ENCODE measurements at regions not wholly inside any gene's neighbourhood (a gene's known extent, or its start where the extent isn't known, plus 50 kb on each side); places are given as distances from the start of the nearest gene placed in this dataset.
"Not testable (repeated sequence)": the region's sequence is repeated elsewhere in the genome, so short reads cannot be mapped to it uniquely, and the experiment has no call there.

DNA sequence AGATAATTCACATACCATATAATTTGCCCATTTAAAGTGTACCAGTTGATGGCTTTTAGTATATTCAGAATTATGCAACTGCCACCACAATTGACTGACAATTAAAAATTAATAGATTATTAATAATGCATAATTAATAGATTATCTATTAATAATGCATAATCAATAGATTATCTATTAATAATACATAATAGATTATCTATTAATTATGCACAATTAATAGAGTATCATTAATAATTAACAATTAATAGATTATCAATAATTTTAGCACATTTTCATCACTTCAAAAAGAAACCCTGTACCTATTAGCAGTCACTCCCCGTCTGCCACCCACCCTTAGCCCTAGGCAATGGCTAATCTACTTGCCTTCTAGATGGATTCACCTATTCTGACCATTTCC, 108.6 kb upstream of the NR3C2 start:
- DNase-seq (ENCODE audit: low spot score) = no peak

DNA sequence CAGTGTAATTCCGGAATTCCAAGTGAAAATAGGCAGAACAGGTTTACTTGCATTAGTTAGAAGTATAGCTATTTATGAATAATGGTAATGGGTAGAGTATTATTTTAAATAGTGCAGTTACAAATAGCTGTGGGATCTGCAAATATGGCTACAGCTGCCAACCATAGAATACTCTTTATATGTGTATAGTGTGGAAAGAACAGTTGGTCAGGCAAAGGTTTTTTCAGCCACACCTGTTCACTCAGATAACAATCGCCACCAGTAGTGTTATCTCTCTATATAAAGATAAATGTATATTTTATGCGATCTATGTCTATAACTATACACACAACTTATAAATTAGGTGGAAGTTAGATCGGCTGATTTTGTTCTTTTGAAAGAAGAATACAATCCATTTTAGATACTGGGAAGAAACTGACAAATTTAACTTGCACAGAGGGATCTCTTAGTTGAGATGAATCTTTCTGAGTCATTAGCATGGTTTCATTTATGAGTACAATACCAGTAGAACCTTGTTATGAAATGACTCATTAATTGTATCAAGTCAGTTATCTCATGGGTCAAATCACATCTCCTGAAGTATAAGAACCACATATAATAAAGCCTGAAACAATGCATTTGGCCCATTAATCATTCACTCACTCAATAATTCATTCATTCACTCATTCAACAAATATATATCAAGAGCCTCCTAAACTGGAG, 100.9 kb upstream of the NR3C2 start:
- no peak for DNase-seq (ENCODE audit: low spot score)

DNA sequence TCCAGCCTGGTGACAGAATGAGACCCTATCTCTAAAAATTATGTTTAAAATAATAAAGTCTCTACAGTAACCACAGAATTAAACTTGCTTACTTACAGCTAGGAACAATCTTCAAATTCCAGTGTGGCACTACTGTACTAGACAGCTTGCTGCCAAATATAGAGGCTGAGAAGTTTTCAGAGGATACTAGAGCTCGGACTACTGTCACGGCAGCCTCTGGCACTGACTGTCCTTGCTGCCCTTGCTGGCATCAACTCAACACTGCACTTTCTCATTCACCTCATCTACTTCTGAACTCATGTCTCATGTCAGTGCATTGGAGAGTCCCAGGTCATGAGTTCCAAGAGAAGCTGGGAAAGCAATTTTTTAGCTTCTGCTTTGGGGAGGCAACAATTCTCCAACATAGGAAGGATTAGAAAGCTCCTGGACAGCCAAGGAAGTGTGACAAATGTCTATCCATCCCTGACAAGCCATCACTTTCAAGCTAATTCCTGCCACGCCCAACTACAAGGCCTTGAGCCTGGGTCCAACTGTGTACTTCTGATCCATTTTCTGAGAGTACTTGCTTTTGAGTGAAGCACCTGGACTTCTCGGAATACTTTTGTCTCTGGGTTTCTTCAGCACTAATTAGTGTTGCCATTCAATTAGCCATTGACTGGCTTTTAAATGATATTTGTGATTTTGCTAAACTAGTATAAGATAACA, 98.6 kb upstream of the NR3C2 start:
- DNase-seq (ENCODE audit: low spot score) = no peak

DNA sequence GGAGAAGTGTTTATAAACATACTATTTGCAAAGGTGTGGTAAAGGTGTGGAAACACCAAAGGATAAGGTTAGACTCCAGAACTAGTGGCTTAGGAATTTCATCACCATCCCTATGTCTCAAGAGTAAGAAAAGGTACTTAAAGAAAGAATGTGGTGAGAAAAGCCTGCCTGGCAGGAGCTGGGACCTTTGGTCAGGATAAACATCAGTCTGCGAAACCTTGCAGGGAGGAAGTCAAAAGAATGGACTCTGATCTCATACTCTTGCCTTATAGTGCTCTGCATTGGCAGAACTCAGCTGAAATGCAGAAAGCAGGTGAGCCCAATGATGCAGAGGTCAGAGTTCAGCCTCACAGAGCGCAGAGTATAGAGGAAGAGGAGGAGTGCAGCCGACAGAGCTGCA, 97.2 kb upstream of the NR3C2 start:
- DNase-seq (ENCODE audit: low spot score) = no peak

DNA sequence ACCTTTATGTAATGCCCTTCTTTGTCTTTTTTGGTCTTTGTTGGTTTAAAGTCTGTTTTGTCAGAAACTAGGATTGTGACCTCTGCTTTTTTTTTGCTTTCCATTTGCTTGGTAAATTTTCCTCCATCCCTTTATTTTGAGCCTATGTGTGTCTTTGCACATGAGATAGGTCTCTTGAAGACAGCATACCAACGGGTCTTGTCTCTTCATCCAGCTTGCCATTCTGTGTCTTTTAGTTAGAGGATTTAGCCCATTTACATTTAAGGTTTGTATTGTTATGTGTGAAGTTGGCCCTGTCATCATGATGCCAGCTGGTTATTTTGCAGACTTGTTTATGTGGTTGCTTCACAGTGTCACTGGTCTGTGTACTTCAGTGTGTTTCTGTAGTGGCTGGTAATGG, 91.6 kb upstream of the NR3C2 start:
- DNase-seq (ENCODE audit: low spot score) = not testable (repeated sequence)

DNA sequence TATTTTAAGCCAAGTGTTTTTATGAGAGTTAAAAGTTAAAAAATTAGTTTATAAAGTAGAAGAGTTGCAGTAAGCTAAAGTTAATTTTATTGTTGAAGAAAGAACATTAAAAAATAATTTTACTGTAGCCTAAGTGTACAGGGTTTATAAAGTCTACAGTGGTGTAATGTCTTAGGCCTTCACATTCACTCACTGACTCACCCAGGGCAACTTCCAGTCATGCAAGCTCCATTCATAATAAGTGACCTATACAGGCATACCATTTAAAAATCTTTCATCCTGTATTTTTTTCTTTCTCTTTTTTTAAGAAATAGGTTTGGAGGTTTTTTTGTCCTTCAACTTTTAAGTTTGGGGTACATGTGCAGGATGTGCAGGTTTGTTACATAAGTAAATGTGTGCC, 87.9 kb upstream of the NR3C2 start:
- no peak for DNase-seq (ENCODE audit: low spot score)

DNA sequence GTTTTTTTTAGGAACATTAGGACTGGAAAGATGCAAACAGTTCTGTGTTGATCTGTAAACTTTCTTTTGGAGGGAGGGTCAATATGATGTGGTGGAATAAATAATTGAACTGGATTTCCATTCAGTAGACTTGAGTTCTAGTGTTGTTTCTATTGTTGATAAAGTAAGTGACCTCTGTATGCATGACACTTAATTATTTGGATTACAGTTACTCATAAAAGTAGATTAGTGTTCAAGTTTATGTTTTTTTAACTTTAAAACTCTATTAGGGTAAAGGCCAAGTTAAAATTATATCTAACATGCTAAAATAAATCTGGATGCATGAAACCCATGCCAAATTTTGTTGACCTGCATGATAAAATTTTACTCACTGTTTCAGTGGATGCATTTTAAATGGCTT, 85.4 kb upstream of the NR3C2 start:
- no peak for DNase-seq (ENCODE audit: low spot score)

DNA sequence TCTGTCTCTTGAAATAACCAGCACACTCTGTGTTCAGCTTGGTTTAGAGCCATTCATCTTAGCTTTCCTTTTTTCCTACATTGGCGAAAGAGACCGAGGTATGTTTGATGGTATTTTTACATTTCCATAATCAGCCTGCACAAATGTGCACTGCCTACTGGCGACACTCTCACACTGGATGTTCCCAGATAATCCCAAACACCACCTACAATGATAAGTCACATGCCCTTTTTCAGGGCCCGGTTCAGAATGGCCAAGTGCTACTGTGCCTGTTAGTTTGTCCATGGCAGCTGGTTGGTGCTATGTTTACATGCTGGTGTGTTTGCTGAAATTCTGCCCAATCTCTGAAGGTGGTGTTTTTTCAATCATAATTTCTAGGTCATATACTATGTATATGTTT, 80.8 kb upstream of the NR3C2 start:
- DNase-seq (ENCODE audit: low spot score) = no peak

DNA sequence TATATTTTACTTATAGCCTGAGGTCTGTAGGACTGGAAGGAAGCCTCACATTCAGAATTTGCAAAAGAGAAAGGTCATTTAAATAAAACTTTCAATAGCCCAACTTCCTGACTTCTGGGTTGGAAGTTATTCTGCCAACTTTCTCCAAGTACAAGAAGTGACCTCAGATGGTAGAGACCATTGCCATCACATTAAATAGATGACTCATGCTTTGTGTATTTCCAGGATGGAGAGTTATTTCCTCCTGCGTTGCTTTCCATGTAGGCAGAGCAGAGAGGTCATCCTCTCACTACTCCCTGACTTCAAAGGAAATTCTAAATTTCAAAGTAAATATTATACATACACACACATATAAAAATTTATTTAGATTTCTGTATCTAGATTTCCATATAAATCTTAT, 73.0 kb upstream of the NR3C2 start:
- peak; percentile 54 for DNase-seq (ENCODE audit: low spot score)

DNA sequence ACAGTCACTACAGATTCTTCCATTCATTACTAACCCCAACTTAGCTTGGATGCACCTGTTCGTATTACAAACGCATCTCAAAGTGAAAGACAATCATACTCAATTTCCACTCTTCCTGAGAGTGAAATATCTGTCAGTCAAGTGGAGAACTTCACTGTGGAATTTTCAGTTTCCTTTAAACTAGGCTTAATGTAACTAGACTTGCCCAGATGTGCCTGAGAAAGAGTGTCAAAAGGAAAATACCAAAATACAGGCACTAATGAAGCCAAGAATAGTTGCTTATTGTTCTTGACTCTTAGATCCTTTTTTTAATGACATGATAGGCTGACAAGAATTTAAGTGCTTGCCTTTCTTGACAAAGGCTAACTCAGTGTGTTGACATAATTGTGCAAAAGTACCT, 72.4 kb upstream of the NR3C2 start:
- DNase-seq (ENCODE audit: low spot score) = no peak

DNA sequence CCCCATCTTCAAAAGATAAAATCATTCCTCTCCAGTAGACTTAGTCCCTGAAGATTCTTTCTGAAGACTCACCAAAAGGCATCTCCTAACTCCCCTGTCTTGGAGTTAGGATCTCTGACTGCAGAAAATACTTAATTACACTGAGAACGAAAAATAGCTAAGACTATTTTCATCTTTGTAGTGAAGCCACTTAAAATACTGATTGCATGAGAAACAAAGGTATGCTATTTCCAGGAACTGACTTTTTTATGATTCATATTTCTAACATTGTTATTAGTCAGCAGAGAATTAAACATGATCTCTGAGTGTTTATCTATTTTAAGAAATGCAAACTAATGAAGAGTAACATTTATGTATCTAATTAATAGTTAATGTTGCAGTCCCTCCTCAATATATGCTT, 71.8 kb upstream of the NR3C2 start:
- no peak for DNase-seq (ENCODE audit: low spot score)

DNA sequence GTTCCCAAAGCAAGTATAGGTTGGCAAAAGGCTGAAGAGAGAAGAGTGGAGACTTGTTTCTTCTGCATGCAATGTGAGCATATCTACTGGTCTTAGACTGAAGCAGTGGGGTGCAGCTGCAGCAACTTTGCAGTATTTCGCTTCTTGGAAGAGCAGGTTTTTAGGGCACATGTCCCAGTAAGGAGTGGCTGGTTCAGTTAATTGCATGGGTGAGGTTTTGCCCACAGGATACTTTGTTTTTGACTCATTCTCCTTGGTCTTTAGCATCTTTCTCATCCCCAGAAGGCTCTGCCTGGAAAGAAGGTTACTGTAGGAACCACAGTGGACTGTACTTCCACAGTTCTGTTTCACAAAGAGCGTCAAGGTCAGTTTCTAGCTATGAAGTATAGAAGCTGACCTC, 68.0 kb upstream of the NR3C2 start:
- DNase-seq (ENCODE audit: low spot score) = no peak

DNA sequence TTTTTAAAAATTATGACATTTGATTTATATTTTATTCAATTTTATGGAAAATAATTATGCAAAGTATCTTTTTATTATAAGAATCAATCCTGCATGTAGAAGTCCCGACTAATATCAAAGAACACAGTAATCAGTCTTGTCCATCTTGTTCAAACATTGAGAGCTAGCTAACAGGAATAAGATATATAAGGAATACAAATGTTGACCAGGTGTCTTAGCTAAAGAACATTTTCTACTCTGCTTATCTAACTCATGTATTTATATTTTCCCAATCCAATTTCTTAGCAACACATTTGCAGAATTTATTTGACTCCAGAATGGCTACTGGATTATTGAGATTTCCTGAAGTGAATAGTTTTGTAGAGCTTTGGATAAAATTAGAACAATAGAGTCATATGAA, 61.5 kb upstream of the NR3C2 start:
- no peak for DNase-seq (ENCODE audit: low spot score)

DNA sequence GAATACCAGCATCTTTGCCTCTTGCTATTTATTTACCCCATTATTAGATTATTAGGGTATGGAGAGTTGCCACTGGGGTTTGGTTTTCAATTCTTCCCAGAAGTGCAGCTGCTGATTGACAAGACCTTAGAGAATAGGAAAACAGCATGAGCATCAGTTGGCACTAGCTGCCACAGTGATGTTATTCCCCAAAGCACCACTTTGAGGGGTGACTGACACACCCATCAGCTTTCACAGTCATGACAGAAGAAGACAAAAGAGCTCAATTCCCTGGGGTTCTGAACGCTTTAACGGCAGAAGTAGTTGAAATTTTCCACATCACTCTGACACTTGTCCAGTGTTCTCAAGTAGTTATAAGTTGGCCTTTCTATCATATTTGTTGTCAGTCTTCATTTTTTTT, 55.0 kb upstream of the NR3C2 start:
- no peak for DNase-seq (ENCODE audit: low spot score)

DNA sequence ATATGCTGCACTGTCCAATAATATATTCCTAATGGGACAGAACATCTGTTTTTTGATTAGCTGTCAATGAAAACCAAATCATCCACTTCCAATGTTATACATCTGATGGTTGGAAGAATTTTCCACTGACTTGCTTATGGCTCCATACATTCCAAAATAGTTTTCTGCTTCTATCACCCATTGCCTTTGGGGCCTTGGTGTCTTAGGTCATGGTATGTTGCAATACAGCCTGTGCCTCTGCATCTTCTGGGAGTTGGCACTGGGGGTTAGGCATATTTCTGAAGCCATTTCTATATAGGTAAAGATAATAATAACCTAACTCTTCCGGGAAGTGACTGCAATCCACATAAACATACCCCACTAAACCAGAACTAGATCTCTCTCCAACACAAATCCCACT, 53.2 kb upstream of the NR3C2 start:
- DNase-seq (ENCODE audit: low spot score) = no peak

Data from H4 (cell line).